T47D (cell line): ENCODE measurements at regions not wholly inside any gene's neighbourhood (a gene's known extent, or its start where the extent isn't known, plus 50 kb on each side); places are given as distances from the start of the nearest gene placed in this dataset.

Experiments used
- DNase-seq, 2 experiments: peaks; one replicate each; pipeline versions ENCODE4 v3.0.0 to v3.0.0-alpha.2; 2011 to 2012; ENCODE audit warnings: low read depth in 1 of 2, low spot score in 1 of 2
- JUND ChIP-seq: IDR thresholded peaks from 2 replicates; pipeline ENCODE4 v1.6.1; 2012; ENCODE audit warnings: low read depth
- in situ Hi-C: cut with HindIII; loops from 2 replicates; pipeline ENCODE4 v1.10.0; 2016; ENCODE audit warnings: low sequenced_read_pairs, low pct_unique_long_range_greater_than_20kb

DNA sequence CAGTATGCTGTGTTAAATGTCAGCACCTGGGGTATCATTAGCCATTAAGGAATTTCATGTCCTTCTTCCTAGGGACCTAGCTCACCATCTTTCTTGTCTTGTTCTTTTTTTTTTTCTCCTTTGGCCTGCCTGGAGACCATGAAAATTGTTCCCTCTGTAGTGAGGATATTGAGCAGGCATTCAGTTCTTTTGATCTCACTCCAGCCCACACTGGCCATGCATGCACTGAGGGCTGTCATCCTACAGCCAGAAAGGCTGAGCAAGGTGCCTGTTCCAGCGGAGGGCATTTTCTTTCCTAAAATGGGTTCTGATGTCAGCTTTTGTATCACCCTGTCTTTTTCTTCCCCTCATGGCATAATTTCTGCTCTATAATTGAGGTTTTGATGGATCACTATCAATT lies 275.9 kb upstream of the HAND2 start:
- no peak for TF ChIP-seq JUND
- in situ Hi-C loops, result no loop called here

GRCh38 chr4:173802662-173803022 lies 272.6 kb upstream of the HAND2 start:
- in situ Hi-C loops, result no loop called here
- no peak for DNase-seq
- TF ChIP-seq JUND, result no peak

More for the DNA sequence above, 275.9 kb upstream of the HAND2 start:
- DNase-seq, result no peak

GRCh38 chr4:173801876-173802661 lies 272.0 kb upstream of the HAND2 start:
- no peak for TF ChIP-seq JUND
- in situ Hi-C loops, result no loop called here
- DNase-seq, result no peak

- in situ Hi-C loops, result no loop called here
- TF ChIP-seq JUND, result no peak
- DNase-seq, result no peak
Measured at GRCh38 chr4:173801361-173801760, 271.3 kb upstream of the HAND2 start.

DNA sequence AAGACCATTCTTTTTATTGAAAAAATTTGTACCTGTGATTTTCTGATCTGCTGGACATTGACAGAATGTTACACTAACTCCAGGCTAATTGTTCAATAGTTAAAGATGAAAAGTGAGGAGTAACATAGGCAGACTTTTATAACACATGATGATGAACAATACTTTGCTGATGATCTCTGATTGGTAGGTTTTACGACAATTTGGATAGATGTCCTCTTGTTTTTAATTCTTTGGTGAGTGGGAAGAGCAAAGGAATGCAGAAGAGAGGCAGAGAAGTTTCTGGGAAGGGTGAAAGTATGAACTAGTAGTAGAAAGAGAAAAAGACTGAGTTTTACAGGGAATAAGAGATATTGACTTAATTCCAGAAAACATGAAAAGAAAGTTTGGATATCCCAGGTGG lies 267.3 kb upstream of the HAND2 start:
- no peak for TF ChIP-seq JUND
- in situ Hi-C loops, result no loop called here
- DNase-seq, result no peak

DNA sequence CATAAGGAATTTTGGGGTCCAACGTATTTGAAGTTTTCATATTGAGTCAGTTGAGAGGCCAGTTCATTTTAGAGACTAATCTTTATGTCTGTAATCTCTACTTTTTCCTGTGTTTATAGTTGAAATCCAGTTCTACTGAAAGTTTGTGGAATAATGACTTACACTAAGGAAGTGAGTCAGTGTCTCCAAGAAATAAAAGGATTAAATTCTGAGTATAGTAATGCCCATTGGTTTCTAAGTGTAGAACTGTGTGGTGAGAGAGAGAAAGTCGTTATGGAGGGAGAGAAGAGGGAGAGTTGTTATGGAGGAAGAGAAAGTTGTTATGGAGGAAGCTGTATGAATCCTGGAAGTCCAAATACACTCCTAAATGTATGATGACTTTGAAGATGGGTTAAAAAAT lies 264.6 kb upstream of the HAND2 start:
- TF ChIP-seq JUND, result no peak
- no peak for DNase-seq
- in situ Hi-C loops, result no loop called here

- in situ Hi-C loops, result no loop called here
- TF ChIP-seq JUND, result no peak
- no peak for DNase-seq
Measured at GRCh38 chr4:173793937-173794510, 264.0 kb upstream of the HAND2 start.

- TF ChIP-seq JUND, result no peak
- DNase-seq, result no peak
- in situ Hi-C loops, result no loop called here
Measured at GRCh38 chr4:173782660-173783059, 252.6 kb upstream of the HAND2 start.

GRCh38 chr4:173777921-173778320 lies 247.9 kb upstream of the HAND2 start:
- no peak for TF ChIP-seq JUND
- in situ Hi-C loops, result no loop called here
- no peak for DNase-seq

DNA sequence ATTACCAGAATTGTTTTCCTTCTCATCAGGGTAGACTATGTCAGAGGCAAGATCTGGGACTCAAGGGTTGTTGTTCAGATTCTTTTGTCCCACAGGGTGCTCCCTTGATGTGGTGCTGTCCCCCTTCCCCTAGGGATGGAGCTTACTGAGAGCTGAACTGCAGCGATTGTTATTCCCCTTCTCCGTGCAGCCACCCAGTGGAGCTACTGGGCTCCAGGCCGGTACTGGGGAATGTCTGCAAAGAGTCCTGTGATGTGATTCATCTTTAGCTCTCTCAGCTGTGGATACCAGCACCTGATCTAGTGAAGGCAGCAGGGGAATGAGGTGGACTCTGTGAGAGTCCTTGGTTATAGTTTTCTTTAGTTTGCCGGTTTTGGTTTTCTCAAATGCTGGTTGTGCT lies 247.4 kb upstream of the HAND2 start:
- DNase-seq, result no peak
- TF ChIP-seq JUND, result no peak
- in situ Hi-C loops, result no loop called here

GRCh38 chr4:173769568-173769967 lies 239.5 kb upstream of the HAND2 start:
- no peak for TF ChIP-seq JUND
- no peak for DNase-seq
- in situ Hi-C loops, result no loop called here

- in situ Hi-C loops, result no loop called here
- DNase-seq, result no peak
- no peak for TF ChIP-seq JUND
Measured at GRCh38 chr4:173767650-173768049, 237.6 kb upstream of the HAND2 start.

DNA sequence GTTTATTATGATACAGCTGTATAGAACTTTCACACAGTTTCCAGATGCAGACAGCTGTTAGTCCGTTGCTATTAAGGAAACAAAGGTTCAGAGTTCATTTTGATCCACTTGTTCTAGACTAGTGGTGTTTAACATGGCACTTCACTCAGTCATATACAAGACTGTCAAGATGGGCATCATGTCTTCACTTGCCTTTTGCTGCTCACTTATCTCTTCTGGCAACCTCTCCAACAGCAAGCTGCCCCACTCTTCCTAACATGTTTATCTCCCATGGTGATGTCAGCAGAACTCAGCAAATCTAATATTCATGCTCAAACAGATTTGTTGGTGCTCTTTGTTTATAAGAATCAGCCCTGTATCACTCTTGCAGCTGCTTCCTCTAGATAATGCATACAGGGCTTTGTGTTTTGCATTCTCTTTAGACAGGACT lies 236.2 kb upstream of the HAND2 start:
- TF ChIP-seq JUND, result no peak
- DNase-seq, result no peak
- in situ Hi-C loops, result no loop called here

DNA sequence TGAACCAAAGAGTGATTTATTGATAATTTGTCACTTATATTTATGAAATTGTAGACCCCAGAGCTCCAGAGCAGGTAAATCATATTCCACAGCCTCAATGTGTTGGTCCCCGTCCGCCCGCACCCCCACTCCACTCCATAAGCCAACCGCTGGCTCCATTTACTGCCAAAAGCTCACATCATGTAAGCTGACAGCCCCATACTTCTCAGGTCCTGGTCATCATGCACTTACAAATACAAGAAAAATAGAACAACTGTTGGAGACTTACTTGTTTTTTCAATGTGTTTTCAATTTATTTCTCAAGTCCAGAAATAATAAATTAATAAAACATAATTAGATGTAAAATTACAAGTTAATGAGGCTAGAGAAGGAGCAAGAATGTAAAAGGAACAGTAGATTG lies 235.7 kb upstream of the HAND2 start:
- in situ Hi-C loops, result no loop called here
- no peak for TF ChIP-seq JUND

More for the DNA sequence above, 235.7 kb upstream of the HAND2 start:
- DNase-seq, result no peak
